ENCODE measurements at regions not wholly inside any gene's neighbourhood (a gene's known extent, or its start where the extent isn't known, plus 50 kb on each side); places are given as distances from the start of the nearest gene placed in this dataset.

GRCh38 chr6:14222956-14223355 is 105.4 kb downstream of the CD83 start:
- DNase-seq (ENCODE audit: low read depth in 2 of 2) = no peak
- H3K4me3 ChIP-seq (replicated peaks in 1 of 2; ENCODE audit: low read depth in 2 of 2, low read length in 2 of 2) = no peak overlapping the region
- TF ChIP-seq CTCF (IDR thresholded peaks at IDR 0.05; ENCODE audit: low read depth, low read length) = no peak

DNA sequence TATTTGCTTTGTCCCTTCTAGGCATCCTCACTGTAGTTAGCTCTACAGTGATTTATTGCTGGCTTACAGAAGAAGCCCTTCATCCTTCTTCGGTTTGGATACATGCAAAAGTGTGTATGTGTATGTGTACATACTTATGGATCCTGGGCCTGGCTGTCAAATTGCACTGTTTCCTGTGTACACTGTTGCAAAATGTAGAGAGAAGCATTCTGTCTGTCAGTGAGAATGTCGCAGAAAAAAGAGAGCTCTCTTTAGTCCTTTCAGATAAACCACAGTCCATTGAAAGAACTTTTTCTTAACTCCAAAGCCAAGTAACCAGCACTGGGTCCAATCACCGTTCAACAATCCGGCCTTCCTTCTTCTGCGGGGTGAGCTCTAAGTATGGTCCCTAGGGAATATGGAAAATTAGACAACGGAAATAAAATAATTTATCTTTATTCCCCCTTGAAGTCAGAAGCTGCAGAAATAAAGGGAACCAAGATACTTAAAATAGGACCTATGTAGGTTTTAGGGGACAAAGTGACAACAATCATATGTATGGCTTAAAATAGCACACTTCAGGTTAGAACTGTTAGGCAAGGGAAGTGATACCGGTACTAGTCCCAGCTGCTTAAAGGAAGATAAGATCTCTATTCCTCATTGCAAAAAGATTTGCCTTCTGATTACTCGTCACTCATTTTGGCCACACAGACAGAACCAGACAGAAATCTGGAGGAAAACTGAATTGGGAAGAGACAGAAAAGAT is 107.0 kb downstream of the CD83 start:
- TF ChIP-seq CTCF (IDR thresholded peaks at IDR 0.05; ENCODE audit: low read depth, low read length) = no peak
- no peak overlapping the region for H3K4me3 ChIP-seq (replicated peaks in 1 of 2; ENCODE audit: low read depth in 2 of 2, low read length in 2 of 2)
- no peak for DNase-seq (ENCODE audit: low read depth in 2 of 2)

GRCh38 chr6:14226051-14226660 is 108.6 kb downstream of the CD83 start:
- TF ChIP-seq CTCF (IDR thresholded peaks at IDR 0.05; ENCODE audit: low read depth, low read length) = no peak
- no peak overlapping the region for H3K4me3 ChIP-seq (replicated peaks in 1 of 2; ENCODE audit: low read depth in 2 of 2, low read length in 2 of 2)
- no peak for DNase-seq (ENCODE audit: low read depth in 2 of 2)

DNA sequence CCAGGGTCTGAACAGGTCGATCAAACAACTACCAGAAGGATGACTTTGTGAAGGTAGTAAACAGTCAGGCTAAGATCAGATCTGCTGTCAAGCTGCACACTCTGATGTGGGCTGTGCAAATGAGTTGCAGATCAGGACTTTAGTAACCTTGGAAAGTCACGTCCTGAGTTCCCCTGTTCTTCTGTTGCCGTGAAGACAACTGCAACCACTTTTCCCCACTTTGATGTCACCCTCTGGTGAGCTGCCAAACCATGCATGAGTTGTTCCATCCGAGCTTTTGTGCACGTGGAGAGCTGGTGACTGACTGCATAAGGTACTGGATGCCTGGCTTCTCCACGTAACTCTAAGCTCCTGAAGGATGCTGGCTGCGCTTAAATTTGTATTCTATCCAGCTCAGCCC is 111.0 kb downstream of the CD83 start:
- no peak overlapping the region for H3K4me3 ChIP-seq (replicated peaks in 1 of 2; ENCODE audit: low read depth in 2 of 2, low read length in 2 of 2)
- no peak for TF ChIP-seq CTCF (IDR thresholded peaks at IDR 0.05; ENCODE audit: low read depth, low read length)
- DNase-seq (ENCODE audit: low read depth in 2 of 2) = peak; percentile 16 to 62

DNA sequence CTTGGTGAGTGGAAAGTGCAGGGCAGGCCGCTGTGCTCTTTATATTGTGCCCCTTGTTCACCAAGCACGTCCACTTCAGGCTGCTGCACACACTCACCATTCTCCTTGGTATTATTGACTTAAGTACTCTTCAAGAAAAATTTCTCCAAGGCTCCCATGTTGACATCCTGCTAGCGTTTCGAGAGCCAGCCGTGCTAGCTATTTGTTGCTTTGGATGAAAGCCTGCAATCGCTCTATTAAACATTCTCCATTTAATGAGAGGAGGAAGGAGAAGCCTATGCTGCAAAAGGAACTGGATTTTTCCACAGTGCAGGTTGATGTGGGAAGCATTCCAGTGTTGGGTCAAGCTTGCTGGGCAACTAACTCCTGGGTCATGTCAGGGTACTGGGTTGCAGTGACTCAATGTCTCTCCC is 113.5 kb downstream of the CD83 start:
- DNase-seq (ENCODE audit: low read depth in 2 of 2) = no peak
- TF ChIP-seq CTCF (IDR thresholded peaks at IDR 0.05; ENCODE audit: low read depth, low read length) = no peak
- no peak overlapping the region for H3K4me3 ChIP-seq (replicated peaks in 1 of 2; ENCODE audit: low read depth in 2 of 2, low read length in 2 of 2)

GRCh38 chr6:14231501-14232280 is 114.1 kb downstream of the CD83 start:
- no peak for TF ChIP-seq CTCF (IDR thresholded peaks at IDR 0.05; ENCODE audit: low read depth, low read length)
- DNase-seq (ENCODE audit: low read depth in 2 of 2) = peak in 1 of 2 donors; percentile 55
- no peak overlapping the region for H3K4me3 ChIP-seq (replicated peaks in 1 of 2; ENCODE audit: low read depth in 2 of 2, low read length in 2 of 2)
